H1 (cell line): ENCODE measurements at regions not wholly inside any gene's neighbourhood (a gene's known extent, or its start where the extent isn't known, plus 50 kb on each side); places are given as distances from the start of the nearest gene placed in this dataset.

Experiments
- RFX5 ChIP-seq: IDR thresholded peaks from 2 replicates; pipeline ENCODE4 v1.6.1; 2011; ENCODE audit warnings: low read depth, low read length, improper control_type of control experiment, borderline replicate concordance
- ZNF274 ChIP-seq: IDR thresholded peaks from 2 replicates; pipeline ENCODE4 v1.7.0; 2012; ENCODE audit warnings: low read length, borderline replicate concordance; ENCODE audit errors: extremely low read depth
- TF ChIP-seq, protein P1 (sequence below): IDR thresholded peaks from 2 replicates; pipeline ENCODE4 v1.6.1; 2011; ENCODE audit warnings: low read depth, mild to moderate bottlenecking, low read length; ENCODE audit not compliant: insufficient read depth

DNA sequence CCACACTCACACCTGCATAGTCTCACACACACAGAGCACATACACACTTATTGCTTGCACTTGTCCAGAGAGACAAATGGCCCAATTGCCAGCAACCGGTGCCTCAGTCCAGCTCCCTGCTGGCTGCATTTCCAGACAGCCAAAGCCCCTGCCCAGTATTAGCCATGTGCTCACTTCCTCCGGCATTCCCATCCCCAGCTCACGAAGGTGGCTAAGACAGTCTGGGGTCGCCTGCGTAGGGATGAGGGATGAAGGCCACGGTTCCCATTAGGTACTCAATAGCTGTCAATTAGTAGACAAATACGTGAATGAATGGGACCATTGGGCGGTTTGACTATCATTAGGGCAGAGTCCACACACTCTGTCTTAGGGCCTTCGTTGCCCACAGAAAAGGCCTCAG lies 146.8 kb upstream of the EGLN3 start (continued):
- TF ChIP-seq ZNF274 = no peak
- TF ChIP-seq RFX5 = no peak
- TF ChIP-seq, protein P1, sequence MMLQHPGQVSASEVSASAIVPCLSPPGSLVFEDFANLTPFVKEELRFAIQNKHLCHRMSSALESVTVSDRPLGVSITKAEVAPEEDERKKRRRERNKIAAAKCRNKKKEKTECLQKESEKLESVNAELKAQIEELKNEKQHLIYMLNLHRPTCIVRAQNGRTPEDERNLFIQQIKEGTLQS = no peak
